ENCODE measurements at regions not wholly inside any gene's neighbourhood (a gene's known extent, or its start where the extent isn't known, plus 50 kb on each side); places are given as distances from the start of the nearest gene placed in this dataset.
A peak's percentile ranks its signal among the peaks of the same experiment; 100 is the strongest.

DNA sequence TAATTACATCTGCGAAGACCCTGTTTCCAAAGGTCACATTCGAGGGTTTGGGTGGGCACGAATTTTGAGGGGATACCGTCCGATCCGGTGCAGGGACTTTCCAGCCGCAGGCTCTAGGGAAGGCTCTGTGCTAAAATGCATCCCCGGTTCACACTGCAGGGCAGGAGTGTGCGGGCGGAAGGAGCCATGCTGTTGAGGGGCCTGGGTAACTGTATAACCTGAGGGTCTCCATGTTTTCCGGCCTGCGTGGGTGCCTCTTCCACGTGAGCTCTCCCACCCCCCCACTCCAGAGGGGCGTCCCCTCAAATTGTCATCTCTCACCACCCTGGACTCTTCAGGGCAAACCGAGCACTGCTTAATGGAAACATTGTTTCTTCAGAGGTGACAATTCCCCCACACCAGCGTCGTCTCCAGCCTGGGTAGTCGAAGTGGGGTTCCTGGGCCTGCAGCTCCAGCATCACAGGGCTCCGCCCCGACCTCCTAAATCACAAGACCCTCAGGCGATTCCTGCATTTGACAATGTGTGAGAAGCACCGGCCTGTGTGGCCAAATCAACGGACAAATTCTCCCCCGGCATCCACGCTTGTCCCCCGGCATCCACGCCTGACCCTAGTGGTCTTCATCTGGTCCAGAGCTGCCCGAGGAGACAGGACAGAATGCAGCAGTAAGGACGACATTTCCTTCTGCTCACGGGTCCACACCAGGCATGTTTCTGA is 51.2 kb downstream of the FOXL3 start:
- no peak for DNase-seq

DNA sequence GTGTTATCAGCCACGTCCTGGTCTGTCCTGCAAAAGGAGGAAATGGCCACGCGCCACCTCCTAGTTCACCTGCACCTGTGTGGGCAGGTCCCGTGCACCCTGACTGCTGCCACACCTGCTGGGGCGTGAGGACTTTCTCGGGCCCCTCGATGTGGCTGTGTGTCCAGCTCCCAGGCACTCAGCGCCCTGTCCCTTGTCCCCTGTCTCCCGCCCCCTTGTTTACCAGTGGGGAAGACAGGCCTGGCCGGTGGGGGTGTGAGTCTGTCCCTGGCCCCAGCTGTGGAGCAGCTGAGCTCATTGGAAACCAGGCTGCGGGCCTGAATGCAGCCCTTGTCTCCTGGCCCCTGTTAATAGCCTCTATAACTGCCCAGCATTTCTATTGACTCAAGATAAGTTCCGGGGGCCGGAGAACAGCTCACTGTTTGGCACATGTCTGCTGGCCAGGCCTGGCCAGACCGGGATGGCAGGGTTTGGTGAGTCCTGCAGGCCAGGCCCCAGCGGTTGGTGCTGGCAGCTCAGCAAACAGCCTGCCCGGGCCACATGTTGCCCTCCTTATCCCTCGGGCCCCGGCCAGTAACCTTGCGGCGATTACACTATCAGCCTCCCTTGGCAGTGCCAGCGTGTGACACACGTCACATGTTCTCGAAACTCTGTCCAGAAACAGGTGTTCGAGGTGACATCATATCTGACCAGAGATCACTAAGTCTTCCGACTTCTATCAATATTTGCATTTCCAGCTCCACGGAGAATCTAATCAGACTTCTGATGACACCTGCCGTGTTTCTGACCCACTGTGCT is 52.1 kb downstream of the FOXL3 start:
- DNase-seq = no peak

DNA sequence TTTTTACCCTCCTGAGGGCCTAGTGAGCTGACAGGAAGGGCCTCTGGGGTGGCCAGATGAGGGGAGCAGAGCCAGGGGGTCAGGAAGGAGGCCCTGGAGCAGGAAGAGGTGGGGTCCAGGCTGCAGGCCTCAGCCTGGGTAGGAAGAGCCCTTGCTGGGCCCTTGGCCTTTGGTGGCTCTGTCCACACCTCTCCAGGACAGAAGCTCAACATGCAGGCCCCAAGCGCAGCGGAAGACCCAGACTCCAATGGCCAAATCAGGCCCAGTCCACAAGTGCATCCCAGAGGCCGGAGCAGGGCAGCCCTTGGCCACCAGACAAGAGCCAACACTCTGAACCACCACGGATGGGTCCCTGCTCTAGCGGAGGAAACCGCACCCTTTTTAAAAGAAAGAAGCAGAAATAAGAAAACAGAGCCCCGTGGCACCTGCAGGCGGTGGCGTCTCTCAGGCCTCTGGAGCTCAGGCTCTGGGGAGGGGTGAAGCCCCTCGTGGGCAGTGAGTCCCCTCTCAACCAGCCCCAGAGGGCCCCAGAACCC is 52.8 kb downstream of the FOXL3 start:
- DNase-seq = no peak

DNA sequence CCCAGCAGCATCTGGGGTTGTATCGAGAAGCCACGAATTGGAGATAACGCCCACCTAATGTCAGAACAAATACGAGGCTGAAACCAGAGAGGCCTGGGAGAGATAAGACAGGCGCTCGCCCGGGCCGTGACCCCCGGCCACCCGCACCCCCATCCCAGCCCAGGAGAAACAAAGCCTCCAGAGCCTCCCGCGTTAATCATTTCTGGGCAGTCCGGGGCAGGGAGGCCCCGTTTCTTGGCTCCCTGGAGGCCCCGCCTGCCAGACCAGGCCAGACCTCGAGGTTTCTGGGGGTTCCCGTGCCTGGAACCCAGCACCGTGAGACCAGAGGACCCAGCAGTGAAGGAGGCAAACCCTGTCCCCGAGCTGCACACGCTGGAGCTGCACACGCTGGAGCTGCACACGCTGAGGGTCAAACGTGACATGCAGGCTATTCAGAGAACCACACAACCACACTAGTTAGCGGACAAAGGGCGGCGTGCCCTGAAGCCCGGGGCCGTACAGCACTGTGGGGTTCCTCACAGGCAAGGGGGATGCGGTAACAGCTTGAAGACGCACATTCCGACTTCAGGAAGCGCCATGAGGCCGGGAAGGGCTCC is 53.4 kb downstream of the FOXL3 start:
- peak; percentile 2 for DNase-seq

GRCh38 chr7:343864-344607 is 54.1 kb downstream of the FOXL3 start:
- no peak for DNase-seq

GRCh38 chr7:344608-344994 is 54.6 kb downstream of the FOXL3 start:
- no peak for DNase-seq

- no peak for DNase-seq
These were observed 56.3 kb downstream of the FOXL3 start for GRCh38 chr7:346116-346898.

DNA sequence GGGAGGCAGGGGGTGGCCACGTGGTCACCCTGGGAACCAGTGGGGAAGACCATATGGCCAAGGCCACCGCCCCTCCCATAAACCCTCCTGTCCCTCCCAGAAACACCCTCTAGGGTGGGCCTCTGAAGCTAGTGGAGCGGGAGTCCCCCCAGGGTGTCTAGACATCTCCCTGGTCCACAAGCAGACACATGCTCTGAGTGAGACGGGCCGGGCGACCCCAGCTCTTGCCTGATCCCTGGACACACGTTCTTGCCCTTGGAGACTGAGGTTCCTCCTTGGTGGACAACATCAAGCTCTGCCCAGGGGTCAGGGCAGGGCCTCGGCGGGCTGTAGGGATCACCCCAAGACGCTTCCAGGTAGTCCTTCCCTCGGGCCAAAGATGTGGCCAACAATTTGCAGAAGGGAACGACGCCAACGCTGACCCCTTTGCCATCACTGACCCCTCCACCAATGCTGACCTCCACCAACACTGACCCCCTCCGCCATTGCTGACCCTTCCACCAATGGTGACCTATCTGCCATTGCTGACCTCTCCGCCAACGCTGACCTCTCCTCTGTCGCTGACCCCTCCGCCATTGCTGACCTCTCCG is 57.1 kb downstream of the FOXL3 start:
- no peak for DNase-seq

GRCh38 chr7:347644-348479 is 57.9 kb downstream of the FOXL3 start:
- DNase-seq = no peak

DNA sequence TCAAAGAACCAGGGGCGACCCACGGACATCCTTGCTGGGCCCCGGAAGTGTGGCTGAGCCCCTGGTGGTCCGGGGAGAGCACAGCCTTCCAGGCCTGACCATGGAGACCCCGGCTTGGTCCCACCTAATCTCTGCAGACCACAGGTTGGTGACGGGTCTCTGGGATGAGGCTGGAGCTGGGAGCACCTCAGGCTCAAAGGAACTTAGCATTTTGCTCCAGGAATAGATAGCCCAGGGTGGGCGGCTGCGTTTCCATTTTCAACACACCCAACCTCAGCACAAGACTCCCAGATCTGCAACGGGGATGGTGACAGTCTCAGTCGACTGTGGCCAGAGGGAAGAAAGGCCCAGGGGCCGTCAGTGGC is 58.5 kb downstream of the FOXL3 start:
- DNase-seq = no peak

DNA sequence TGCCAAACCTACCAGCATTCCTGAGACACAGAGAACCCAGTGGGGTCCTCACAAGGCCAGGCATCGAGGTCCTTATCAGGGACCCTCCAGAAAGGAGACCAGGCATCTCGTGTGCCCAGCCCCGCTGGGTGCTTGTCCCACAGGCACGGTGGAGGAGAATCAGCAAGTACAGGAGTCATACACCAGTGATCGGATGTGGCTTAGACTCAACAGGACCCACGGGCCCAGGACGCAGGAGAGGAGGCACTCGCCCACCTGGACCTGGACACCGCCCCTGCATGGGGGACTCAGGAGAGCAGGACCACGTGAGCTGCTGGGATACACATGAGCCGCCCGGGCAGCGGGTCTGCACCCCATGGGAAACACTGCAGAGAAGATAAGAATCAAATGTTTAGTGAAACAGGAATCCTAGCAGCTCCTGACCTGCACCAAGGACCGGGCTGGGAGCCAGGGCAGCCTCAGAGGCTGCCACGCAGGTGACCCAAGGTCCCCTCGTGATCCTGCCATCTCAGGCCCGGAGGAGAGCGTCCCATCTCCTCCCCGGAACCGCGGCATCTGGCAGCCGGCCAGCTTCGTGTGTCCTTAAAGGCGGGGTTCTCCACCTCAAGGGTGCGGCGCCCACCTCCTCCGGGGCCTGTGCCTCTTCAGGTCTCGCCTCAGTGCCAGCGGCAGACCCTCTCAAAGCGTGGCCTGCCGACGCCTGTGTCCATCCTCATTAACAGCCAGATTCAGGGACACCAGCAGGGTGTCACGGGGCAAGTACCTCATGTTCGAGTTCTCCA is 59.2 kb downstream of the FOXL3 start:
- no peak for DNase-seq

DNA sequence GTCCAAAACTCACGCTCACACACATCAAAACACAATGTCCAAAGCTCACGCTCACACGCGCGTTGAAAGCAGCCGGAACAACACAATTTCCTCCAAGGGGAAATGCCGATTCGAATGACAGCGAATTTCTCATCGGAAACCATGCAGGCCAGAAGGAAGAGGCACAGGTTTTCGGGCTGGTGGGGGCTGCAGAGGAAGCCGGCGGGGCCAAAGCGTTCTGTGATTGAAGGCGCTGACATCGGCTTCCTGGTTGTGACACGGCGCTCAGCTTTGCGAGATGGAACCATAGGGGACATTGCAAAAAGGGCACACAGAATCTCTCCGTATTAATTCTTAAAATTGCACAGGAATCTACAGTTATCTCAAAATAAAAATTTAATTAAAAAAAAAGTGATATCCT is 61.3 kb downstream of the FOXL3 start:
- DNase-seq = no peak

- no peak for DNase-seq
These were observed 61.9 kb downstream of the FOXL3 start for GRCh38 chr7:351681-352480.

GRCh38 chr7:353746-354325 is 63.9 kb downstream of the FOXL3 start:
- no peak for DNase-seq

DNA sequence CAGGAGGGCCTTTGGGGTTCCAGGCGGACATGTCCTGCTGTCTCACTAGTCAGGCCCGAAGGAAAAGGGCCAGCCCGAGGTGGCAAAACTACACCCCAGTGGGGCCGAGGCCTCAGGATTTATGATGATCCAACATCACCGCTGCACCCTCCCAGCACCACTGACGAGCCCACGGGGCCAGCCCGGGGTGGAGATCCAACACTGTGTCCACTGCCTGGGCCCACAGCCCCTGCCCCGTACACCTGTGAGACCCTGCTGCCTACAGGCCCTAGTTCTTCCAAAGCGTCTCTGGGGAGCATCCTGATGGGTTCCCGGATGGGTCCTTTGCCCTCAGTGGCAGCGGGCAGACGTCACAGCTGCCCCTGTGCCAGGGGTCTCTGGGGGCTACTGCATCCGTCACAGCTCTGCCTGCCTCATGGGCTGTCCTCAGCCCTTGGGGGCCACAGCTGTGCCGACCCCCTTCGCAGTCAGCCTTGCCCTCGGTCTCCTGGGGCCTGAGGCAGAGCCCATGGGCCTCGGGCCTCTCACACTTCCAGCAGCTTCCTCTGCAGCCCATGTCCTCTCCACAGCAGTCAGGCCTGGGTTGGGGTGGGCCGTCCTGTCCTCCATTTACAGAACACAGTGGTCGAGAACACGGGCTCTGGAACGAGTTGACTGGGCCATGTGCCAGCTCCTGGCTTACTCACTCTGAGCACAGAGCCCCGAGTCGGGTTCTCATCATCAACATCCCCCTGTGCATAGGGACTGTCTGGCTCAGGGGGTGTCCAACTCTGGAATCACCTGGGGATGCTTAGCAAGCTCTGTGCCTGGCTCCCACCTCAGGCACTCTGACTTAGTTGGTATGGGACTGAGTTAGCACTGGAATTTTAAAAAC is 64.9 kb downstream of the FOXL3 start:
- DNase-seq = no peak

DNA sequence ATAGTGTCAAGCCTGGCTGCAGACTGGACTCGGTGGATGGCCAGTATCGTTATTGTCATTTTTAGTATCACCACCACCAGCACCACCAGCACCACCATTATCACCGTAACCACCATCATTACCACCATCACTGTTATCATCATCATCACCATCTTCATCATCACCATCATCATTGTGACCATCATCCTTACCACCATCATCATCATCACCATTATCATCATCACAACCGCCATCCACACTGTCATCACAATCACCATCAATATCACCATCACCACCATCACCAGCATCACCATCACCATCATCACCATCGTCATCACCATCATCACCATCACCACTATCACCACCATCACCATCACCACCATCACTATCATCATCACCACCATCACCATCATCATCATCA is 65.6 kb downstream of the FOXL3 start:
- no peak for DNase-seq

DNA sequence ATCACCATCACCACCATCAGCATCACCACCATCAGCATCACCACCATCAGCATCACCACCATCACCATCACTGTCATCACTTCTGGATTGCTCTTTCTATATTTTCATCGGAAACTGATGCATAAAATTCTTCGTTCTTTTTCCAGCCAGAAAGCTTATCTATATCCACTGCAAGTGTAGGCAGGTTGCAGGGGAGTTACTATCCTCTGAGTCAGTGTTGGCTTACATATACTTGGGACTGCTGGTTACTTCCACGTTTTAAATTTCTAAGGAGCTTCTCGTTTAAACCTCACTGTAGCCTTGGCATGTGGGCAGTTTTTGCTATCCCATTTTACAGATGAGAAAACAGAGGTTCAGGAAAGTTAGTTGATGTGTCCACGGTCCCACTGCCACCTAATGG is 66.1 kb downstream of the FOXL3 start:
- DNase-seq = no peak
